Muscle of back (tissue), 3 donors: ENCODE measurements at regions not wholly inside any gene's neighbourhood (a gene's known extent, or its start where the extent isn't known, plus 50 kb on each side); places are given as distances from the start of the nearest gene placed in this dataset.

Experiments
- DNase-seq, 3 donors: peaks; one replicate each; pipeline versions ENCODE4 v3.0.0 to v3.0.0-alpha.2; 2013

GRCh38 chr2:189267925-189268579, 88.5 kb upstream of the COL5A2 start:
- DNase-seq: peak in 2 of 3 donors; percentile 80 to 81

GRCh38 chr2:189268763-189269162, 89.2 kb upstream of the COL5A2 start:
- DNase-seq: no peak

- DNase-seq: no peak
Measured at GRCh38 chr2:189273734-189274133, 94.2 kb upstream of the COL5A2 start.

GRCh38 chr2:189274361-189274760, 94.8 kb upstream of the COL5A2 start:
- DNase-seq: peak in 1 of 3 donors; percentile 78

GRCh38 chr2:189276277-189276676, 96.7 kb upstream of the COL5A2 start:
- DNase-seq: peak; percentile 75 to 95 (median 92)

GRCh38 chr2:189281201-189281600, 101.6 kb upstream of the COL5A2 start:
- DNase-seq: no peak

- DNase-seq: no peak
Measured at GRCh38 chr2:189285349-189285748, 105.8 kb upstream of the COL5A2 start.

GRCh38 chr2:189285962-189286645, 106.5 kb upstream of the COL5A2 start:
- peak; percentile 51 to 87 (median 74) for DNase-seq

GRCh38 chr2:189287363-189287762, 107.8 kb upstream of the COL5A2 start:
- DNase-seq: no peak

GRCh38 chr2:189287982-189288521, 108.5 kb upstream of the COL5A2 start:
- DNase-seq: peak; percentile 74 to 91 (median 81)

GRCh38 chr2:189291460-189291859, 111.9 kb upstream of the COL5A2 start:
- DNase-seq: no peak

- peak in 1 of 3 donors; percentile 73 for DNase-seq
Measured at GRCh38 chr2:189293164-189293563, 113.6 kb upstream of the COL5A2 start.

- DNase-seq: peak in 1 of 3 donors; percentile 71
Measured at GRCh38 chr2:189297446-189297845, 117.9 kb upstream of the COL5A2 start.

- DNase-seq: no peak
Measured at GRCh38 chr2:189298038-189298437, 118.5 kb upstream of the COL5A2 start.

GRCh38 chr2:189298481-189298880, 118.9 kb upstream of the COL5A2 start:
- DNase-seq: no peak

- DNase-seq: no peak
Measured at GRCh38 chr2:189299974-189300373, 120.4 kb upstream of the COL5A2 start.

GRCh38 chr2:189300916-189301315, 121.4 kb upstream of the COL5A2 start:
- DNase-seq: no peak

- DNase-seq: no peak
Measured at GRCh38 chr2:189302274-189302948, 122.8 kb upstream of the COL5A2 start.

- DNase-seq: no peak
Measured at GRCh38 chr2:189304360-189304759, 124.8 kb upstream of the COL5A2 start.

- DNase-seq: no peak
Measured at GRCh38 chr2:189305291-189305943, 125.9 kb upstream of the COL5A2 start.

- no peak for DNase-seq
Measured at GRCh38 chr2:189306525-189306924, 127.0 kb upstream of the COL5A2 start.
